DOHH2 (cell line): ENCODE measurements at regions not wholly inside any gene's neighbourhood (a gene's known extent, or its start where the extent isn't known, plus 50 kb on each side); places are given as distances from the start of the nearest gene placed in this dataset.
"Not testable (repeated sequence)": the region's sequence is repeated elsewhere in the genome, so short reads cannot be mapped to it uniquely, and the experiment has no call there.

ENCODE experiments used
- EZH2phosphoT487 ChIP-seq: fragments of 200-600 bp; sonication (generic); IDR thresholded peaks from 2 replicates; pipeline ENCODE4 v1.6.1; 2017; ENCODE audit warnings: borderline replicate concordance, mild to moderate bottlenecking, antibody characterized with exemption, low read length, moderate library complexity, mixed read lengths
- TF ChIP-seq, protein P1 (sequence below): fragments of 200-600 bp; sonication (generic); IDR thresholded peaks from one replicate; pipeline ENCODE4 v1.5.1; 2014; ENCODE audit warnings: antibody characterized with exemption, mild to moderate bottlenecking, low read depth, low read length; ENCODE audit not compliant: poor library complexity, severe bottlenecking

DNA sequence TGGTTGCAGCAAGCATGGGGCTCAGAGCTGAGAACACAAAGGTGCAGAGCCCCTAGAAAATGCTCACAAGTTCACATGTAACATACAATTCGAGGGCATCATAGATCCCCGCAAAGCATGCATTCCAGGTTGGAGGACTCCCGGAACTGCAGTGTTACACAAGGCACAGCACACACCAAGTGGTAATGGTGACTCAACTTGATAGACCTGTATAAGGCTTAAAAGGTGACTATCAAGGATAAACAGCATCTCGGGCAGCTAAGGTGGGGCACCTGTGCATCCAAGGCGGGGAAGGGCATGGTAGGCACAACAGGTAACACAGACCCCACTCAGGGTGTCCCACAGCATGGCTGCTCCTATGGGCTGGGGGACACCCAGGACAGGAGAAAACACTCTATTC is 167.3 kb downstream of the KLRB1 start:
- TF ChIP-seq, protein P1, sequence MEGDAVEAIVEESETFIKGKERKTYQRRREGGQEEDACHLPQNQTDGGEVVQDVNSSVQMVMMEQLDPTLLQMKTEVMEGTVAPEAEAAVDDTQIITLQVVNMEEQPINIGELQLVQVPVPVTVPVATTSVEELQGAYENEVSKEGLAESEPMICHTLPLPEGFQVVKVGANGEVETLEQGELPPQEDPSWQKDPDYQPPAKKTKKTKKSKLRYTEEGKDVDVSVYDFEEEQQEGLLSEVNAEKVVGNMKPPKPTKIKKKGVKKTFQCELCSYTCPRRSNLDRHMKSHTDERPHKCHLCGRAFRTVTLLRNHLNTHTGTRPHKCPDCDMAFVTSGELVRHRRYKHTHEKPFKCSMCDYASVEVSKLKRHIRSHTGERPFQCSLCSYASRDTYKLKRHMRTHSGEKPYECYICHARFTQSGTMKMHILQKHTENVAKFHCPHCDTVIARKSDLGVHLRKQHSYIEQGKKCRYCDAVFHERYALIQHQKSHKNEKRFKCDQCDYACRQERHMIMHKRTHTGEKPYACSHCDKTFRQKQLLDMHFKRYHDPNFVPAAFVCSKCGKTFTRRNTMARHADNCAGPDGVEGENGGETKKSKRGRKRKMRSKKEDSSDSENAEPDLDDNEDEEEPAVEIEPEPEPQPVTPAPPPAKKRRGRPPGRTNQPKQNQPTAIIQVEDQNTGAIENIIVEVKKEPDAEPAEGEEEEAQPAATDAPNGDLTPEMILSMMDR: not testable (repeated sequence)
- TF ChIP-seq EZH2phosphoT487: not testable (repeated sequence)
